ENCODE measurements at regions not wholly inside any gene's neighbourhood (a gene's known extent, or its start where the extent isn't known, plus 50 kb on each side); places are given as distances from the start of the nearest gene placed in this dataset.

DNA sequence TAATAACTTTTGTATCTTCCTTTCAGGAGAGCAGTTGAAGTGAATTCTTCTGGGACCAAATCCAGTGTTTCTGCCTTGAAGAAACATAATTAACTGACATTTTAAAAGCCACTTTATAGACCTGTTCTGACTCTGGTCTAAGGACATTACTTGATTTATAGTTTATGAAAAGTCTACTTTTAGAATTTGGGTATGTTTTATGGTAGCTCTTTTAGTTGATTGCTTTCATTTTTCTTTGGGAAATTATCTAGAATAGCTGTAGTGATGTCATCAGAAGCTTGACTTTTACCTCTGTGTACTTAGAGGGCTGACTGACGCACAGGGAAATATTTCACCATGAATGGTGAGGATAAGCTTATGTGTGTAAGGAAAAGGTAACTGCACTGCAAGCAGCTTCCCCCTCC is 131.8 kb upstream of the LIMCH1 start:
- no peak overlapping the region for H2BK120ac ChIP-seq (ENCODE audit: low read depth, low read length)
- H3K79me1 ChIP-seq (ENCODE audit: low read depth in 1 of 2, low read length in 2 of 2) = no peaks in the 10 kb centered on the region
- H3K9ac ChIP-seq (ENCODE audit: low read depth, low read length) = no peak overlapping the region
- H3K27me3 ChIP-seq (ENCODE audit: control insufficient read depth, insufficient read depth, low read length) = no peaks in the 10 kb centered on the region
- H2AFZ ChIP-seq (replicated peaks; ENCODE audit: low read length, poor library complexity) = no peak overlapping the region
- no peak overlapping the region for H4K91ac ChIP-seq (ENCODE audit: insufficient read depth, low read depth, low read length)
- DNase-seq (no peak), ATAC-seq (ENCODE audit: low read depth) (no peak)
- TF ChIP-seq POLR2A (IDR thresholded peaks at IDR 0.05; ENCODE audit: low read depth, low read length) (no peak), CHD1 (IDR thresholded peaks at IDR 0.05; ENCODE audit: low read depth, low read length) (no peak), FOS (IDR thresholded peaks at IDR 0.05; ENCODE audit: low read depth, low read length) (no peak), MAFK (IDR thresholded peaks at IDR 0.05; ENCODE audit: low read depth, low read length) (no peak), RAD21 (IDR thresholded peaks at IDR 0.05; ENCODE audit: low read length) (no peak), RFX5 (IDR thresholded peaks at IDR 0.05; ENCODE audit: low read depth, low read length) (no peak), NFE2L2 (IDR thresholded peaks at IDR 0.05; ENCODE audit: low read depth, low read length) (no peak), RCOR1 (IDR thresholded peaks at IDR 0.05; ENCODE audit: insufficient replicate concordance, low read length) (no peak), SMC3 (IDR thresholded peaks at IDR 0.05; ENCODE audit: low read depth, low read length) (no peak), MAZ (IDR thresholded peaks at IDR 0.05; ENCODE audit: borderline replicate concordance, low read depth, low read length) (no peak), MXI1 (IDR thresholded peaks at IDR 0.05; ENCODE audit: borderline replicate concordance, low read depth, low read length) (no peak), BHLHE40 (IDR thresholded peaks at IDR 0.05; ENCODE audit: low read depth, low read length) (no peak)
- TF ChIP-seq, protein P1, sequence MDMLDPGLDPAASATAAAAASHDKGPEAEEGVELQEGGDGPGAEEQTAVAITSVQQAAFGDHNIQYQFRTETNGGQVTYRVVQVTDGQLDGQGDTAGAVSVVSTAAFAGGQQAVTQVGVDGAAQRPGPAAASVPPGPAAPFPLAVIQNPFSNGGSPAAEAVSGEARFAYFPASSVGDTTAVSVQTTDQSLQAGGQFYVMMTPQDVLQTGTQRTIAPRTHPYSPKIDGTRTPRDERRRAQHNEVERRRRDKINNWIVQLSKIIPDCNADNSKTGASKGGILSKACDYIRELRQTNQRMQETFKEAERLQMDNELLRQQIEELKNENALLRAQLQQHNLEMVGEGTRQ (IDR thresholded peaks at IDR 0.05; ENCODE audit: low read depth, low read length) = no peak
- TF ChIP-seq, protein P2, sequence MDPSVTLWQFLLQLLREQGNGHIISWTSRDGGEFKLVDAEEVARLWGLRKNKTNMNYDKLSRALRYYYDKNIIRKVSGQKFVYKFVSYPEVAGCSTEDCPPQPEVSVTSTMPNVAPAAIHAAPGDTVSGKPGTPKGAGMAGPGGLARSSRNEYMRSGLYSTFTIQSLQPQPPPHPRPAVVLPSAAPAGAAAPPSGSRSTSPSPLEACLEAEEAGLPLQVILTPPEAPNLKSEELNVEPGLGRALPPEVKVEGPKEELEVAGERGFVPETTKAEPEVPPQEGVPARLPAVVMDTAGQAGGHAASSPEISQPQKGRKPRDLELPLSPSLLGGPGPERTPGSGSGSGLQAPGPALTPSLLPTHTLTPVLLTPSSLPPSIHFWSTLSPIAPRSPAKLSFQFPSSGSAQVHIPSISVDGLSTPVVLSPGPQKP (IDR thresholded peaks at IDR 0.05; ENCODE audit: borderline replicate concordance, low read depth, low read length) = no peak
- TF ChIP-seq, protein P3, sequence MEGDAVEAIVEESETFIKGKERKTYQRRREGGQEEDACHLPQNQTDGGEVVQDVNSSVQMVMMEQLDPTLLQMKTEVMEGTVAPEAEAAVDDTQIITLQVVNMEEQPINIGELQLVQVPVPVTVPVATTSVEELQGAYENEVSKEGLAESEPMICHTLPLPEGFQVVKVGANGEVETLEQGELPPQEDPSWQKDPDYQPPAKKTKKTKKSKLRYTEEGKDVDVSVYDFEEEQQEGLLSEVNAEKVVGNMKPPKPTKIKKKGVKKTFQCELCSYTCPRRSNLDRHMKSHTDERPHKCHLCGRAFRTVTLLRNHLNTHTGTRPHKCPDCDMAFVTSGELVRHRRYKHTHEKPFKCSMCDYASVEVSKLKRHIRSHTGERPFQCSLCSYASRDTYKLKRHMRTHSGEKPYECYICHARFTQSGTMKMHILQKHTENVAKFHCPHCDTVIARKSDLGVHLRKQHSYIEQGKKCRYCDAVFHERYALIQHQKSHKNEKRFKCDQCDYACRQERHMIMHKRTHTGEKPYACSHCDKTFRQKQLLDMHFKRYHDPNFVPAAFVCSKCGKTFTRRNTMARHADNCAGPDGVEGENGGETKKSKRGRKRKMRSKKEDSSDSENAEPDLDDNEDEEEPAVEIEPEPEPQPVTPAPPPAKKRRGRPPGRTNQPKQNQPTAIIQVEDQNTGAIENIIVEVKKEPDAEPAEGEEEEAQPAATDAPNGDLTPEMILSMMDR (conservative IDR thresholded peaks at IDR 0.05; ENCODE audit: low read depth, low read length) = no peak
- H2BK20ac ChIP-seq (ENCODE audit: low read depth, low read length) = no peak overlapping the region
- H4K20me1 ChIP-seq (ENCODE audit: insufficient read depth, low read length) = no peaks in the 10 kb centered on the region; the same call in 1 of the 2 replicates
- ChIA-PET CTCF (no interaction called here), POLR2A (ENCODE audit: unreplicated experiment) (no interaction called here)
- H4K5ac ChIP-seq (ENCODE audit: low read depth, low read length) = no peak overlapping the region
- no peaks in the 10 kb centered on the region for H3K9me3 ChIP-seq (ENCODE audit: control insufficient read depth, insufficient read depth, low read length)
- intact Hi-C loops (cut with micrococcal nuclease) (no loop called here), in situ Hi-C loops (cut with MboI; ENCODE audit: low sequenced_read_pairs) (no loop called here), dilution Hi-C loops (cut with HindIII; ENCODE audit: low sequenced_read_pairs, unreplicated experiment) (no loop called here)
- no peak overlapping the region for H3K27ac ChIP-seq (ENCODE audit: insufficient read depth, low read length)
- BruUV-seq (replicated peaks) = no TSS peak
- H2AK9ac ChIP-seq (replicated peaks; ENCODE audit: low read depth, low read length, poor library complexity) = no peak overlapping the region
- H3K18ac ChIP-seq (ENCODE audit: low read depth, low read length) = no peak overlapping the region
- H3K4me1 ChIP-seq (ENCODE audit: control insufficient read depth, insufficient read depth, low read length) = peaks cover 2% of the 10 kb centered on the region; the same call in 1 of the 2 replicates
- H3K4me2 ChIP-seq (ENCODE audit: low read depth, low read length) = no peak overlapping the region
- no peak overlapping the region for H3K4me3 ChIP-seq (ENCODE audit: insufficient read depth, low read depth, low read length)
- H3K9me1 ChIP-seq (ENCODE audit: insufficient read depth, low read length) = no peaks in the 10 kb centered on the region
- WGBS, 2 experiments (ENCODE audit: extremely low coverage in 2 of 2, insufficient read length in 1 of 2) = no CpG with 5 or more reads among the region's 1 CpG
- H3K23ac ChIP-seq (ENCODE audit: low read depth, low read length) = no peak overlapping the region
- no peak overlapping the region for H4K8ac ChIP-seq (ENCODE audit: low read depth in 2 of 2, low read length in 2 of 2)
- no peak overlapping the region for H2BK5ac ChIP-seq (ENCODE audit: low read depth, low read length, poor library complexity, severe bottlenecking)
- H2AK5ac ChIP-seq (ENCODE audit: low read depth, low read length) = no peak overlapping the region
- H3K4ac ChIP-seq (ENCODE audit: low read depth, low read length) = no peak overlapping the region
- no peaks in the 10 kb centered on the region for H3K36me3 ChIP-seq (ENCODE audit: control insufficient read depth, insufficient read depth, low read length)
- H3K14ac ChIP-seq (replicated peaks; ENCODE audit: low read depth, low read length) = no peak overlapping the region
- H3K56ac ChIP-seq (ENCODE audit: extremely low read depth, insufficient read depth, low read length) = no peak overlapping the region
- no peak overlapping the region for H2BK15ac ChIP-seq (ENCODE audit: low read depth, low read length)

All from IMR-90 (cell line).